GM04504 (cell line): ENCODE measurements at regions not wholly inside any gene's neighbourhood (a gene's known extent, or its start where the extent isn't known, plus 50 kb on each side); places are given as distances from the start of the nearest gene placed in this dataset.

ENCODE experiments used
- DNase-seq: peaks from one replicate; pipeline ENCODE4 v3.0.0-alpha.2; 2012; ENCODE audit warnings: low read depth

GRCh38 chr1:192713921-192714320 lies 78.0 kb downstream of the RGS13 start:
- no peak for DNase-seq

GRCh38 chr1:192724670-192725069 lies 84.2 kb upstream of the RGS2 start:
- DNase-seq: peak; percentile 71

DNA sequence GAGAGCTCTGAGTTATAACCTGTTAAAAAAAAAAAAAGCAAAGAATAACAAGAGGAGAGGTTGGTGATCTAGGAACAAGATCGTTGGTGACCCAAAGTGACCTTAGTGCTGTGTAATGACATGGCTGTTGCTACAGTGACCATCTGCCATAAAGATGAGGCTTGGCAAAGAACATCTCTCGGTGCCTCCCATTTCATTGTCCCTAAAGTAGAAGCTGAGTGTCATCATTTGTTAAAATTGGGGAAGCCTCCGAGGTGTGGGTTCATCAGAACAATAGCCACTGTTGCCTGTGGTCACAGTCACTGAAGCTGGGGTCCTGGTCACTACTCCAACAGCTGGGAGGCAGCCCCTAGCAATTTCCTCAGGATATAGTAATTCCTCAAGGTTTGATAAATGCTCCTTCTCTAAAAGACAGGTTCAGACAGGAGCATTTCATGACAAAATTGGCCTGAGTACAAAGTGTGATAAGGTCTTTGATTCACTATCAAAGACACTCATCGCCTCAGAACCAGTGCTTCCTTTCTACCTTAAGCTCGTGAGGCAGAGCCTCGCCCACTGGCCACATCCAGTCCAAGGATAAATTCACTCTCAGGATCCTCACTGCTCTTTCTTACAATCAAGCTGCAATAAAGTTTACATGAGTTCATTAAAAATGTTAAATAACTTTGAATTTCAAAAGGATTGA lies 81.9 kb upstream of the RGS2 start:
- DNase-seq: no peak

GRCh38 chr1:192729500-192729899 lies 79.3 kb upstream of the RGS2 start:
- no peak for DNase-seq

- DNase-seq: peak; percentile 35
Measured at GRCh38 chr1:192730198-192730597, 78.6 kb upstream of the RGS2 start.

- no peak for DNase-seq
Measured at GRCh38 chr1:192732787-192733186, 76.1 kb upstream of the RGS2 start.

DNA sequence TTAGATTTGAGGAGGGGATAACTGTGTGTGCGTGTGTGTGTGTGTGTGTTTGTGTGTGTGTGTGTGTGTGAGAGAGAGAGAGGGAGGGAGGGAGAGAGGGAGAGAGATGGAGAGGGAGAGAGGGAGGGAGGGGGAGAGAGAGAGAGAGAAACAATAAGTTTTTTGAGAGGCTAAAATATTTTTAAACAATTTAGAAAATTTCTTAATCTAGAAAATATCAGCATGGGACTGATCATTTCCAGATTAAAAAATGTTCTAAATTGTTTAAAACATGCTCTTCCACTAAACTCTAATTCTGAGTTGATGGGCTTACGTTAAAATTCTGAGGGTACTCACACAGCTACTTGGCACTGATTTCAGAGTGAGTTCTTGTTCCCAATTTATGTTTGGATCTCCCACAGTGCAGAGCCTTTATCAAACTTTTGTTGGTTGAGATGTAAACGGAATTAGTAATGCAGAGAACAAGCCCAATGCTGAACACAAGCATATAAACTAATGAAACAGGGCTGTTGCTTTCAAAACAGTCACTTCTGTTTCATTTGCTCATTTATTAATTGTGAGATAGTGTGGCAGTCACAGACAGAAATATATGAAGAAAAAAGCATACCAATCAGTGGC lies 73.4 kb upstream of the RGS2 start:
- no peak for DNase-seq

DNA sequence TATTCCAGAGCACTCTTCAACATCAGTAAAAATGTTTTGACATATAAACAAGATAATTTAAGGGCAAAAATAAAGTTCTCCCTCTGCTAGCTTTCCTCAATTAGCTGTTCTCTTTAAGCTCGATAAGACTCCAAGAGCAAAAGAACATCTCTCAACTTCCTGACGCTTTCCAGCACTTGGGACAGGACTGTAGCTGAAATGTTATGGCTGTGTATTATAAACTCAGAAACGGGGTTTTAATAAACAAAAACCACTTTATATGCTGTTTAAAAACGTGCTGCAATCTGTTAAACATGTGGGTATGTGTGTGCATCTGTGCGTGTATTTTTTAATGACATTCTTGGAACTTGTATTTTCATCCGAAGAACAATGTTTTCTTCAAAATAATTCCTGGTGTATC lies 71.5 kb upstream of the RGS2 start:
- no peak for DNase-seq

GRCh38 chr1:192739476-192740184 lies 69.2 kb upstream of the RGS2 start:
- no peak for DNase-seq

- DNase-seq: no peak
Measured at GRCh38 chr1:192740214-192740613, 68.6 kb upstream of the RGS2 start.

- no peak for DNase-seq
Measured at GRCh38 chr1:192741095-192741494, 67.7 kb upstream of the RGS2 start.

GRCh38 chr1:192747301-192747700 lies 61.5 kb upstream of the RGS2 start:
- DNase-seq: no peak

DNA sequence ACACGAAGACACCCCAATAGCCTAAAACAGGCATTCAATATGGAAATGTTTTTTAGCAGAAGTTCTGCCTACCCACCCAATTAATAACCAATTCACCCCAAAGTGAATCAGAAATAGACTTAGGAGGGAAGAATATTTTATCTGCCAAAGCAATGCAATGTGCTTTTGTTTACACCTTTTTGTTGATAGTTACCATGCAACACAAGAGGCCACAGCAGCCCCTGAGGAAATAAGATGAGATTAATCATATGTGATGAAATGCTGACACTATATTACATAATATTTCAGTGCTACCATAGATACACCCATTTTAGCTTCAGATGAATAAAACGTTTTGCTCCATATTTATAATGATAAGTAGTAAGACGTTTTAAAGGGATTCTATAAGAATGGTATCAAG lies 60.9 kb upstream of the RGS2 start:
- no peak for DNase-seq

- no peak for DNase-seq
Measured at GRCh38 chr1:192749349-192749748, 59.5 kb upstream of the RGS2 start.

DNA sequence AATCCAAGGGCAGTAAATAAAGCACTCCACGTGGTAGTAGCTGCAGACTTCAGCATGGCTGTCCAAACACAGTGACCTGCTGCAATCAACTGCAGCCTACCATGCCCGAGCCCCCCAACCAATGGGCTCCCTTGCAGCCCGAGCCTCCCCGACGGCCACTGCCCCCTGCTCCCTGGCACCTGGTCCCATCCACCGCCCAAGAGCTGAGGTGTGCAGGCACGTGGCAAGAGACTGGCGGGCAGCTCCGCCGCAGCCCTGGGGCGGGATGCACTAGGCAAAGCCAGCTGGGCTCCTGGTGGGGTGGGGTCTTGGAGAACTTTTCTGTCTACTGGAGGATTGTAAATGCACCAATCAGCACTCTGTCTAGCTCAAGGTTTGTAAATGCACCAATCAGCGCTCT lies 57.6 kb upstream of the RGS2 start:
- no peak for DNase-seq

GRCh38 chr1:192756314-192756713 lies 52.5 kb upstream of the RGS2 start:
- no peak for DNase-seq

GRCh38 chr1:192756847-192757246 lies 52.0 kb upstream of the RGS2 start:
- DNase-seq: no peak

- DNase-seq: no peak
Measured at GRCh38 chr1:192758492-192758891, 50.3 kb upstream of the RGS2 start.
